Activated naive CD8-positive, alpha-beta T cell treated with anti-CD3 and anti-CD28 coated beads for 36 hours (primary cell): ENCODE measurements at regions not wholly inside any gene's neighbourhood (a gene's known extent, or its start where the extent isn't known, plus 50 kb on each side); places are given as distances from the start of the nearest gene placed in this dataset.
"Not testable (repeated sequence)": the region's sequence is repeated elsewhere in the genome, so short reads cannot be mapped to it uniquely, and the experiment has no call there.

ENCODE experiments used
- DNase-seq: peaks from one replicate; pipeline ENCODE4 v3.0.0; 2021
- H3K27ac Mint-ChIP-seq: one replicate; pipeline ENCODE4 v1.8.0; 2022; ENCODE audit warnings: mild to moderate bottlenecking, moderate library complexity, mixed read lengths
- H3K27me3 Mint-ChIP-seq: one replicate; pipeline ENCODE4 v1.8.0; 2022; ENCODE audit warnings: mild to moderate bottlenecking, mixed read lengths
- H3K36me3 Mint-ChIP-seq: one replicate; pipeline ENCODE4 v1.8.0; 2021; ENCODE audit warnings: mild to moderate bottlenecking, mixed read lengths
- H3K4me1 Mint-ChIP-seq: one replicate; pipeline ENCODE4 v1.8.0; 2021; ENCODE audit warnings: mixed read lengths
- H3K4me3 Mint-ChIP-seq: one replicate; pipeline ENCODE4 v1.8.0; 2022; ENCODE audit warnings: mild to moderate bottlenecking, moderate library complexity, mixed read lengths
- H3K9me3 Mint-ChIP-seq: one replicate; pipeline ENCODE4 v1.8.0; 2022; ENCODE audit warnings: mixed read lengths

DNA sequence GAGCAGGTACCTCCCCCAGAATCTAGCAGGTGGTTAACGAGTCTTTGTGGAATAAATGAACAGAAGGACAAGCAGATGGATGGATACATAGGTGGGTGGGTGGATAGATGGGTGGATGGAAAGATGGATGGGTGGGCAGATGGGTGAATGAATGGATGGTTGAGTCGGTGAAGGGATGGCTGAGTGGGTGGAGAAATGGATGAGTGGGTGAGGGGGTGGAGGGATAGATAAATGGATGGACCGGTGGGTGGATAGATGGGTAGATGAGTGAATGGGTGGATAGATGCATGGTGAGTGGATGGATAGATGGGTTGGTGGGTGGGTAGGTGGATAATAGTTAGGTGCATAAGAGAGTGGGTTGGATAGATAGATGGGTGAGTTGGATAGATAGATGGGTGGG is 99.7 kb upstream of the FRG2C start:
- H3K9me3 Mint-ChIP-seq, DNase-seq, H3K4me3 Mint-ChIP-seq, H3K27ac Mint-ChIP-seq, H3K4me1 Mint-ChIP-seq, H3K36me3 Mint-ChIP-seq, H3K27me3 Mint-ChIP-seq: not testable (repeated sequence)

DNA sequence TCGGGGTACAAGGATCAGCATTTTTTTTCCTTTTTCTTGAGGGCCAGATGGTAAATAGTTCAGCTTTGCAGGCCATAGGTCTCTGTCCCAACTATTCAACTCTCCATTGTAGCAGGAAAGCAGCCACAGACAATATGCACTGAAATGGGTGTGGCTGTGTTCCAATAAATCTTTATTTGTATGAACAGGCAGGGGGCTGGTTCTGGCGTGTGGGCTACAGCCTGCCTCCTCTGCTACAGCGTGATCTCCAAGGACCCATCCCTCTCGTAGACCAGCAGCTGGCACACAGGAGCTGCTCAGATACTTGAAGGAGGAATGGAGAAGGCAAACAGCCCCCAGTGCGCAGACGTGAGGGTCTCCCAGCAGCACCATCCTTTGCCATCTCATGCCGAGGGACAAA is 91.8 kb upstream of the FRG2C start:
- not testable (repeated sequence) for H3K4me3 Mint-ChIP-seq, H3K36me3 Mint-ChIP-seq, DNase-seq, H3K27me3 Mint-ChIP-seq, H3K9me3 Mint-ChIP-seq, H3K27ac Mint-ChIP-seq, H3K4me1 Mint-ChIP-seq

DNA sequence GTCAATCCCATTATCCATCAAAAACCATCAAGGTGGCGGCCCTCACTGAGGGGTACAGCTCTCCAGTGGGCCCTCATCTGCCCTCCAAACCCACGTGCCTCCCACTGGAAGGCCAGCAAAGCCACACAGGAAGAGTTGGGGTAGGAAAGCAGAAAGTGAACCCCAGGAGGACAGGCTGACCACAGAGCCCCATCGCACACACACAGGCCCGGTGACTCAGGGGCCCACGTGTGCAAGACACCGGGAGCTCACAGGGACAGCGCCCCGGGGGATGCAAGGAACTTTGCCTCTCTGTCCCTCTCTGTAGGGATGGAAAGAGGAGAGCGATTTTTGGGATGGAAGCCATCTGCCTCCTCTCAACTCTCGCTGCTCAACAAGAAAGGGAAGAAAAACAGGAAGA is 85.0 kb upstream of the FRG2C start:
- not testable (repeated sequence) for H3K27ac Mint-ChIP-seq, H3K9me3 Mint-ChIP-seq, DNase-seq, H3K4me1 Mint-ChIP-seq, H3K36me3 Mint-ChIP-seq
- Mint-ChIP-seq H3K27me3 (peaks cover 53% of the 10 kb centered on the region), H3K4me3 (peak overlapping the region; percentile 40)

DNA sequence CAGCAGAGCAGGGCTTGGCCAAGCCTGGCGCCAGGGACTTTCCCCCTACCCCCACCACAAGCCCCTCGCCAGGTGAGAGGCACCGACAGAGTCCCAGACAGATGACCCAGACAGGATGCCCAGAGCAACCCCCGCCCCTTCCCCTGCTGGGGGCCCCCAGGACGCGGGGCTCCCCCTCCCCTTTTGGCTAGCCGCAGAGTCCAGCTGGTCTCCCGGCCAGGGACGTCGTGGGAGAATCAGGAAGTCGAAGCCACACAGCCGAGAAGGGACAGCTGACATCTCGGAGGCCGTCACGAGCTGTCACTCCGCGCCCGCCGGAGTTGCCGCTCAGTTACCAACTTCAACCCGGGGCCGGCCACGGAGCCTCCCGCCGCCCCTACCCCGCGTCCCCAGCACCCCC is 84.6 kb upstream of the FRG2C start:
- H3K9me3 Mint-ChIP-seq, DNase-seq, H3K36me3 Mint-ChIP-seq, H3K27ac Mint-ChIP-seq, H3K4me1 Mint-ChIP-seq: not testable (repeated sequence)
- H3K27me3 Mint-ChIP-seq = peaks cover 55% of the 10 kb centered on the region
- H3K4me3 Mint-ChIP-seq = peak overlapping the region; percentile 59

DNA sequence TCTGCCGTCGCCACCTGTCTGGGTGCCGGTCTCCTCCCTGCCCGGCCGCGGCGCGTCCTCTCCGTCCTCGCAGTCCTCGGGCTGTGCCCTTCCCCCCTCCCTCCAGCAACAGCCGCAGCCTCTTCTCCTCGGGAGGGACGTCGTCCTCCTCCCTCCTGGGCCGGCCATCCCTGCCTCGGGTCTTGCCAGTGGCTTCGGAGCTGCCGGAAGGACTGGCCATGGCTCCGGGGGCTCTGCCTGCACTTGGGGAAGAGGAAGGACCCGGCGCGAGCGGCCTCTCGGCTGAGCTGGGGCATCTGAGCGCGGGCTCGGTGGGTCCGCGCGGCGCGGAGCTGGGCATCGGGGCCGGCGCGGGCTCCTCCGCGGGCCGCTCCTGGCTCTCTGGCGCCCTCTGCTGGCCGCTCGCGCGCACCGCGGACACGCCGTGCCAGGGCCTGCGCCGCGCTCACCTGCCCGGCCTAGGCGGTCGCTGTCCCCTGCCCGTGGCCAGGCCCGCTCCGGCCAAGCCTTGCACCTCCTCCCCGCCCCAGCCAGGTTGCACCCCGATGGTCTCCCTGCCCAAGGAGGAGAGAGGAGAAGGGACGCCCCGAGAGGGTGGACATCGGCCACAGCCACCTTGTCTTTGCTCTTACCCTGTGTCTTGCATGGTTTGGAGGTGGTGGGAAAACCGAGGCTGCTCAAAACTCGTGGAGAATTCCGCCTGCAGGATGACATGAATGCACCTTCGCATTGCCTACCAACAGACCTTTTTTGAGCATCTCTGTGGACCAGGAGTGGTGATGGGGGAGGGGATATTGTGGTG is 83.9 kb upstream of the FRG2C start:
- peak overlapping the region; percentile 43 for H3K4me3 Mint-ChIP-seq
- not testable (repeated sequence) for H3K4me1 Mint-ChIP-seq, H3K27ac Mint-ChIP-seq, H3K9me3 Mint-ChIP-seq, H3K36me3 Mint-ChIP-seq
- peak; percentile 66 for DNase-seq
- H3K27me3 Mint-ChIP-seq = peaks cover 55% of the 10 kb centered on the region

DNA sequence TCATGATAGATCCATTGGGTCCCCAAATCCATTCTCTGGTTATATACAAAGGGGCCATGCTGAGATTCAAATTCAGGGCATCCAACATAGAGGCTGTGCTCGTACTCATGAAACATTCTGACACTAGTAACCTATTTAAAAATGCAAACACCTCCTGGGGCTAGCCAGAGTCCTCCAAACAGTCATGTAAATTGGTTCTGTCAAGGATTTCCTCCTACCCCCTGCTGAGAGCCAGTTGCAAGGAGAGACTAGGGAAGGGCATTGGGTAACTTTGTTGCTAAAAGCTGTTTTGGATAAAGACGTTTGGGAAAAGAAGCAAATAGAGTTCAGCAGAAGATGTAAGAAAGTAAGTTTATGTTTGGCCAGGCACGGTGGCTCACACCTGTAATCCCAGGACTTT is 81.6 kb upstream of the FRG2C start:
- not testable (repeated sequence) for DNase-seq, H3K4me3 Mint-ChIP-seq, H3K4me1 Mint-ChIP-seq, H3K9me3 Mint-ChIP-seq, H3K27ac Mint-ChIP-seq, H3K36me3 Mint-ChIP-seq
- H3K27me3 Mint-ChIP-seq = peaks cover 55% of the 10 kb centered on the region

DNA sequence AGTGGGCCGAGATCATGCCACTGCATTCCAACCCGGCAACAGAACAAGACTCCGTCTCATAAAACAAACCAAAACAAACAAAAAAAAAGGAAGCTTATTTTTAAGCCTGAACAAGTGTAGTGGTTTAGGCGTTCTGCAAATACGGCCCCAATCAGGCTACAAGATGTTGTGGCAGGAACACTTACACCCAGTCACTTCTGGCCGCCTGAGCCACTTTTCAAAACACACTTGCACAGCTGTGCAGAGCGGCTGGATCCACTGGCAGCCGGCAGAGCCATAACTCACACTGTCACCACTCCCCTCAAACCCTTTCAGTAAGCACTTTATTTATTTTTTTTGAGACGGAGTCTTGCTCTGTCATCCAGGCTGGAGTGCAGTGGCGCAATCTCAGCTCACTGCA is 81.0 kb upstream of the FRG2C start:
- DNase-seq, H3K4me1 Mint-ChIP-seq, H3K36me3 Mint-ChIP-seq, H3K27ac Mint-ChIP-seq, H3K4me3 Mint-ChIP-seq, H3K9me3 Mint-ChIP-seq: not testable (repeated sequence)
- H3K27me3 Mint-ChIP-seq = peaks cover 52% of the 10 kb centered on the region

DNA sequence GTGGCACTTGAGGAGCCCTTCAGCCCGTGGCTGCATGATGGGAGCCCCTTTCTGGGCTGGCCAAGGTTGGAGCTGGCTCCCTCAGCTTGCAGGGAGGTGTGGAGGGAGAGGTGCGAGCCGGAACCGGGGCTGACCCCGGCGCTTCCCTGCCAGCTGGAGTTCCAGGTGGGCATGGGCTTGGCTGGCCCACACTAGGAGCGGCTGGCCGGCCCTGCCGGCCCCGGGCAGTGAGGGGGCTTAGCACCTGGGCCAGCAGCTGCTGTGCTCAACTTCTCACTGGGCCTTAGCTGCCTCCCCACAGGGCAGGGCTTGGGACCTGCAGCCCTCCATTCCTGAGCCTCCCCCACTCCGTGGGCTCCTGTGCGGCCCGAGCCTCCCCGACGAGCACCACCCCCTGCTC is 76.4 kb upstream of the FRG2C start:
- peaks cover 12% of the 10 kb centered on the region for H3K27me3 Mint-ChIP-seq
- H3K27ac Mint-ChIP-seq, H3K36me3 Mint-ChIP-seq, H3K4me1 Mint-ChIP-seq, H3K9me3 Mint-ChIP-seq, H3K4me3 Mint-ChIP-seq, DNase-seq: not testable (repeated sequence)

DNA sequence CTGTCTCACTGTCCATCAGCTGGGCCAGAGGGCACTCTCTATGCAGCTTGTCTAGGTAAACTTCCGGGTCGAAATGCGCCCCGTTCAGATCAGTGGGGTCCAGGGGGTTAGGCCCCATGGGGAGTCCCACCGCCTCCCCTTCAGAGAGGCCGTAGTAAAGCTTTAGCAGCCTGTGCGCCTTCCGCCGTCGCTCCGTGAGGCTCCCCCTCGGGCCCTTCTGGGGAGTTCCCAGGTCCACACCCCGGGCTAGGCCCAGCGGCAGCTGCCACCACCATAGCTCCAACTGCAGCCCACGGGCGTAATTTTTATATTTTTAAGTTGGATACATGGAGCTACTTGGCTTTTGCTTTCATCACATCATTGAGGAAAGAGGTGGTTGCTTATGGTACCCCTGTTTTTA is 73.7 kb upstream of the FRG2C start:
- DNase-seq, H3K36me3 Mint-ChIP-seq, H3K9me3 Mint-ChIP-seq, H3K27ac Mint-ChIP-seq, H3K4me1 Mint-ChIP-seq, H3K27me3 Mint-ChIP-seq, H3K4me3 Mint-ChIP-seq: not testable (repeated sequence)

DNA sequence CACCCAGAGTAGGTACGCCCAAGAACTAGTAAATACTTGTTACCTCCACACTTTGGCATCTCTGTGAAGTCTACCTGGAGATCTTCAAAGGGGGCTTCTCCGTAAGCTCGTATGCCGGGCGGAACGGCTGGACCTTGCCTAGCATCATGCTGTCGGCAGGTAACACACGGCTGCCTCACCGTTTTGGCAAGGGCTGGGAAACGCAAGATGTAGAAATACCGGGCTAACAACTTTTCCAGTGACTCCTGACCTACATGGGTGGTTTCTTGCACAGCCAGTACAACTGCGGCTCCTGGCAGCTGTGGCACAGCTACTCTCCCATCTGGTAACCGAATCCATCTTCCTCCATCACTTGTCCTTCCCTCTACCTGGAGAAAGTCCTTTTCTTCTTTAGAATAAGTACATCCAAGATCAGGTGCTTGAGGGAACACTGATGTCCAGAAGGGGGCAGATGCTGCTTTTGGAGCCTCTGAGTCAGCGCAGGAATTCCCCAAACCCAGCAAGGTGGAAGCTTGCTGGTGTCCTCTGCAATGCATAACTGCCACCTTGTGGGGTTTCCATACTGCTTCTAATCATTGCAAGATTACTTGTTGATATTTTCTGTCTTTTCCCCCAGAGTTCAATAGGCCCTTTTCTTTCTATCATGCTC is 59.7 kb upstream of the FRG2C start:
- H3K4me3 Mint-ChIP-seq, H3K36me3 Mint-ChIP-seq, H3K9me3 Mint-ChIP-seq, H3K27me3 Mint-ChIP-seq, H3K4me1 Mint-ChIP-seq, H3K27ac Mint-ChIP-seq: not testable (repeated sequence)
- DNase-seq = peak; percentile 30

DNA sequence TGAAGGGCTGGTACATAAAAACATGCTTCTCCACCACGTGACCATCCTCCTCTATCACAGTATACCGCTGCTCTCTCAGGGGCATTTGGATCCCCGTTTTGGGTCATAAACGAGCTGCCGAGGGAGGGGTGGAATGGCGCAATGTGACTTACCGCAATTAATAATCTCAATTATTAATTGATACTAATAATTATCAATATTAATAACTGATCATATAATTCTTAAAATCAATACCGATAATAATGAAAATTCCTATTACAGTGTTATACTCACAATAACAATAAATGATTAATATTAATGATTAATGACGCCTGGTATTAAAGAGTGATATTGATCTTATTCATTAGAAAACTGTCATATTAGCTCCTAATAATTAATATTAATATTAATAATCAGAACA is 56.1 kb upstream of the FRG2C start:
- H3K27ac Mint-ChIP-seq, H3K4me3 Mint-ChIP-seq, H3K4me1 Mint-ChIP-seq, DNase-seq, H3K36me3 Mint-ChIP-seq: not testable (repeated sequence)
- peaks cover 14% of the 10 kb centered on the region for H3K9me3 Mint-ChIP-seq
- H3K27me3 Mint-ChIP-seq = peaks cover 12% of the 10 kb centered on the region

DNA sequence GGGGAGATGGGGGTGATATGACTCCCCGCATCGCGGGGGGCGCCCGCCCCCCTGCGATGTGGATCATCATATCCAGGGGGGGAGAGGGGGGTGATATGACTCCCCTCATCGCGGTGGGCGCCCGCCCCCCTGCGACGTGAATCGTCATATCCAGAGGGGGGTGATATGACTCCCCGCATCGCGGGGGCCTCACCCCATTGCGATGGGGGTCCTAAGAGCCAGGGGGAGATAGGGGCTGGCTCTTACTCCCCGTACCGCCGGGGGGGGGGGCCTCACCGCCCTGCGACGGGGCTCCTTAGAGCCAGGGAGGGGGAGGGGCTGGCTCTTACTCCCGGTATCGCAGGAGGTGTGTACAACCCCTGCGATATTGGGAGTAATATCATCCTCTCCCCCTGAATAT is 54.5 kb upstream of the FRG2C start:
- H3K36me3 Mint-ChIP-seq, DNase-seq, H3K4me1 Mint-ChIP-seq, H3K4me3 Mint-ChIP-seq, H3K27ac Mint-ChIP-seq: not testable (repeated sequence)
- H3K9me3 Mint-ChIP-seq = peaks cover 12% of the 10 kb centered on the region
- H3K27me3 Mint-ChIP-seq = peaks cover 12% of the 10 kb centered on the region

DNA sequence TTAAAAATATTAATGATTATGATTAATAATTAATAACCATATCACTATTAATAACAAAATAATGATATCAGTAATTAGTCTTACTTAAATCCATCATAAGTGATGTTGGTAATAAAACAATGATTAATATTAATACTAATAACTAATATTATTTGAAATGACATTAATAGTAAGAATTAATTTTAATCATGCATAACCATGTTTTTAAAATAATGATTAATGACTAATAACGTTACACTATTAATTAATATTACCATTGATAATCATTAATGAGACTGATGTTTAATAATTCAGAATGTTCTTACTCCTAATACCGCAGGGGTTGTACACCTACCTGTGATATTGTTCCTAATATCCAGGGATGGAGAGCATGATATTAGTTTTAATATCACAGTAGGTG is 53.4 kb upstream of the FRG2C start:
- H3K27me3 Mint-ChIP-seq = peaks cover 11% of the 10 kb centered on the region
- DNase-seq = no peak
- H3K27ac Mint-ChIP-seq = no peak overlapping the region
- peaks cover 12% of the 10 kb centered on the region for H3K9me3 Mint-ChIP-seq
- H3K4me3 Mint-ChIP-seq = no peak overlapping the region
- H3K4me1 Mint-ChIP-seq = no peaks in the 10 kb centered on the region
- no peaks in the 10 kb centered on the region for H3K36me3 Mint-ChIP-seq

DNA sequence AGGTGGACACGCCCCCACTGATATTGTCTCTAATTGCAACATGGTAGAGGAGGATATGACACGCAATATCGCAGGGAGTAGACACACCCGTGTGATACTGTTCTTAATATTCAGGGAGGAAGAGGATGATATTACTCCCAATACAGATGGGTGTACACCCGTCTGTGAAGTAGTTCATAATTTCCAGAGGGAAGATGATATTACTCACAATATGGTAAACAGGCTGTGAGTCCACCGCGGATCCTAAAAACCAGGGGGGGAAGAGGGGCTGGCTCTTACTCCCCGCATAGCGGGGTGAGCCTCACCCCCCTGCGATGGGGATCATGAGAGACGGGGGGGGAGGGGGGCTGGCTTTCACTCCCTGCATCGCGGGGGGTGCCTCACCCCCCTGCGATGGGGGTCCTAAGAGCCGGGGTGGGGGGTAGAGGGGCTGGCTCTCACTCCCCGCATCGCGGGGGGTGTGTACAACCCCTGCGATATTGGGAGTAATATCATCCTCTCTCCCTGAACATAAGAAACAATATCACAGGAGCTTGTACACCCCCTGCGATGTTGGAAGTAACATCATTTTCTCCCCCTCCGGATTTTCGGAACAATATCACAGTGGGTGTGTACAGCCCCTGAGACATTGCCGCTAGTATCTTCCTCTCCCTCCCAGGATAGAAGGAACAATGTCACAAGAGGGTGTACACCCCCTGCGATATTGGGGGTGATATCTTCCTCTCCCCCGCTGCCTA is 52.2 kb upstream of the FRG2C start:
- peaks cover 12% of the 10 kb centered on the region for H3K9me3 Mint-ChIP-seq
- H3K27me3 Mint-ChIP-seq, H3K4me3 Mint-ChIP-seq, H3K27ac Mint-ChIP-seq, DNase-seq, H3K36me3 Mint-ChIP-seq, H3K4me1 Mint-ChIP-seq: not testable (repeated sequence)
